AG04450 (cell line): ENCODE measurements at regions not wholly inside any gene's neighbourhood (a gene's known extent, or its start where the extent isn't known, plus 50 kb on each side); places are given as distances from the start of the nearest gene placed in this dataset.

Source experiments
- CTCF ChIA-PET: fragments of 300-600, 350-600 bp; formaldehyde crosslinking; extraction: SDS; loops from one replicate; lab custom pipeline; 2022; ENCODE audit warnings: antibody characterized with exemption, inconsistent platforms; lab: Charles Lee
- POLR2A ChIA-PET: fragments of 350-600 bp; formaldehyde crosslinking; extraction: SDS; loops from one replicate; lab custom pipeline; 2021; ENCODE audit warnings: antibody characterized with exemption, inconsistent platforms; lab: Yijun Ruan, JAX
- DNase-seq: peaks from one replicate; pipeline ENCODE4 v3.0.0-alpha.2; 2011; ENCODE audit warnings: low read depth, low spot score
- H3K27ac ChIP-seq: one replicate; pipeline ENCODE4 v1.5.1; 2012; ENCODE audit warnings: low read depth, low read length, control low read depth
- H3K27me3 ChIP-seq: one replicate; pipeline ENCODE4 v1.6.0; 2012; ENCODE audit warnings: low read length; ENCODE audit not compliant: control insufficient read depth, insufficient read depth
- H3K4me3 ChIP-seq: 2 replicates; pipeline ENCODE4 v1.5.1; 2011; ENCODE audit warnings: mild to moderate bottlenecking, low read depth, low read length, control low read depth
- H3K9me3 ChIP-seq: 2 replicates; pipeline ENCODE4 v1.5.1; 2012; ENCODE audit warnings: low read length; ENCODE audit not compliant: control insufficient read depth, insufficient read depth
- CTCF ChIP-seq: IDR thresholded peaks from 2 replicates; pipeline ENCODE4 v1.5.1; 2011; ENCODE audit warnings: low read depth, low read length, control low read depth, inconsistent platforms

GRCh38 chr12:106000382-106001104 is 138.2 kb downstream of the NUAK1 start:
- ChIA-PET POLR2A (no interaction called here), CTCF (no interaction called here)
- Histone ChIP-seq H3K27me3 (no peaks in the 10 kb centered on the region), H3K4me3 (no peak overlapping the region), H3K27ac (no peak overlapping the region), H3K9me3 (no peaks in the 10 kb centered on the region)
- DNase-seq: no peak
- no peak for TF ChIP-seq CTCF

GRCh38 chr12:106001105-106001836 is 137.5 kb downstream of the NUAK1 start:
- TF ChIP-seq CTCF: no peak
- POLR2A ChIA-PET: no interaction called here
- DNase-seq: no peak
- no peak overlapping the region for H3K27ac ChIP-seq
- no peaks in the 10 kb centered on the region for H3K9me3 ChIP-seq
- no peaks in the 10 kb centered on the region for H3K27me3 ChIP-seq
- H3K4me3 ChIP-seq: no peak overlapping the region
- CTCF ChIA-PET: no interaction called here

GRCh38 chr12:106001837-106002218 is 136.9 kb downstream of the NUAK1 start:
- H3K4me3 ChIP-seq: no peak overlapping the region
- no peak for DNase-seq
- no peak overlapping the region for H3K27ac ChIP-seq
- ChIA-PET CTCF (no interaction called here), POLR2A (no interaction called here)
- no peaks in the 10 kb centered on the region for H3K27me3 ChIP-seq
- no peak for TF ChIP-seq CTCF
- H3K9me3 ChIP-seq: no peaks in the 10 kb centered on the region

GRCh38 chr12:106003297-106003696 is 135.5 kb downstream of the NUAK1 start:
- POLR2A ChIA-PET: no interaction called here
- DNase-seq: no peak
- Histone ChIP-seq H3K27me3 (no peaks in the 10 kb centered on the region), H3K9me3 (no peaks in the 10 kb centered on the region), H3K27ac (no peak overlapping the region), H3K4me3 (no peak overlapping the region)
- CTCF ChIA-PET: interaction anchor here (0.7 kb wide), 1 partner anchor 619 kb away, joined by 4 read pairs; no protein-coding TSS in a partner anchor
- TF ChIP-seq CTCF: no peak

- Histone ChIP-seq H3K4me3 (no peak overlapping the region), H3K27me3 (no peaks in the 10 kb centered on the region), H3K9me3 (no peaks in the 10 kb centered on the region), H3K27ac (no peak overlapping the region)
- ChIA-PET CTCF (no interaction called here), POLR2A (no interaction called here)
- no peak for DNase-seq
- no peak for TF ChIP-seq CTCF
These were observed 134.5 kb downstream of the NUAK1 start for GRCh38 chr12:106004289-106004688.
